ENCODE measurements at regions not wholly inside any gene's neighbourhood (a gene's known extent, or its start where the extent isn't known, plus 50 kb on each side); places are given as distances from the start of the nearest gene placed in this dataset.

- DNase-seq: peak; percentile 65
These were observed 52.7 kb upstream of the CTLA4 start for GRCh38 chr2:203814661-203815540.

- DNase-seq: no peak
These were observed 52.1 kb upstream of the CTLA4 start for GRCh38 chr2:203815541-203815898.

GRCh38 chr2:203817147-203817546, 50.4 kb upstream of the CTLA4 start:
- no peak for DNase-seq
